Stimulated activated CD8-positive, alpha-beta memory T cell treated with anti-CD3 and anti-CD28 coated beads, Interleukin-15, amount 100 ng/mL, for 48 hours (primary cell): ENCODE measurements at regions not wholly inside any gene's neighbourhood (a gene's known extent, or its start where the extent isn't known, plus 50 kb on each side); places are given as distances from the start of the nearest gene placed in this dataset.
A peak's percentile ranks its signal among the peaks of the same experiment; 100 is the strongest.
"Not testable (repeated sequence)": the region's sequence is repeated elsewhere in the genome, so short reads cannot be mapped to it uniquely, and the experiment has no call there.

Experiments
- DNase-seq, 2 donors: peaks; one replicate each; pipeline ENCODE4 v3.0.0-alpha.2; 2020; ENCODE audit warnings: low read depth in 2 of 2

- DNase-seq: peak in 1 of 2 donors; percentile 24
Measured at GRCh38 chrX:9342561-9343051, 122.3 kb upstream of the TBL1X start.

- no peak for DNase-seq
Measured at GRCh38 chrX:9343971-9344370, 120.9 kb upstream of the TBL1X start.

GRCh38 chrX:9345957-9346356, 118.9 kb upstream of the TBL1X start:
- DNase-seq: no peak

GRCh38 chrX:9349572-9350494, 115.0 kb upstream of the TBL1X start:
- no peak for DNase-seq

GRCh38 chrX:9351126-9351525, 113.7 kb upstream of the TBL1X start:
- DNase-seq: no peak

GRCh38 chrX:9352243-9352642, 112.6 kb upstream of the TBL1X start:
- DNase-seq: no peak

GRCh38 chrX:9352694-9353411, 112.0 kb upstream of the TBL1X start:
- peak in 1 of 2 donors; percentile 38 for DNase-seq

- DNase-seq: no peak
Measured at GRCh38 chrX:9354918-9355317, 109.9 kb upstream of the TBL1X start.

- no peak for DNase-seq
Measured at GRCh38 chrX:9355739-9356138, 109.1 kb upstream of the TBL1X start.

GRCh38 chrX:9356846-9357245, 108.0 kb upstream of the TBL1X start:
- DNase-seq: no peak

DNA sequence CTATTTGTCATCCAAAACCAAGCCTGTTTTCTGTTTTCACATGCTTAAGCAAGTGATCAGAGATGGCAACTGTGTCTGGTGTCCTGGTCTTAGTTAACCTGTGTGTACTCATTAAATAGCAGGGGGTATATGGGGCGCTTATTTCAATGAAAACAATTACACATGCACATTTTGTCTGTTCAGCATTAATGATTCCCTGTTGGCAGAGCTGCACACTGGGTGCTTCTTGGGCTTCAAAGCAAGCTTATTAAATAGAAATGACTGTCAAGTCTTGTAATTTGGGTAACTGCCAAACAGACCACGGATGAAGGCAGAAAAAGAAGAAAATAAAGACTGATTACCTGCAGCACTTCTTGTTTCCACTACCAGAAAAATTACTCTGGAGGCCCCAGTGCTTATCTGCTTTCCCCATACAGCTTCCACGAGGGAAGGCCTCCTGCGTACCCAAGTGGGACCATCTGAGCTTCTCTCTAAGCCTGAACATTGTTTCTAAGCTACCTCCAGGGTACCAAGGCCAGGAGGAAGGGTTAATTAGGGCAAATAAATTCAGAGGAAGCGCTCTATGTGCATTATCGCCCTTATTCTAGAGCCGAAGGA, 107.2 kb upstream of the TBL1X start:
- DNase-seq: no peak

DNA sequence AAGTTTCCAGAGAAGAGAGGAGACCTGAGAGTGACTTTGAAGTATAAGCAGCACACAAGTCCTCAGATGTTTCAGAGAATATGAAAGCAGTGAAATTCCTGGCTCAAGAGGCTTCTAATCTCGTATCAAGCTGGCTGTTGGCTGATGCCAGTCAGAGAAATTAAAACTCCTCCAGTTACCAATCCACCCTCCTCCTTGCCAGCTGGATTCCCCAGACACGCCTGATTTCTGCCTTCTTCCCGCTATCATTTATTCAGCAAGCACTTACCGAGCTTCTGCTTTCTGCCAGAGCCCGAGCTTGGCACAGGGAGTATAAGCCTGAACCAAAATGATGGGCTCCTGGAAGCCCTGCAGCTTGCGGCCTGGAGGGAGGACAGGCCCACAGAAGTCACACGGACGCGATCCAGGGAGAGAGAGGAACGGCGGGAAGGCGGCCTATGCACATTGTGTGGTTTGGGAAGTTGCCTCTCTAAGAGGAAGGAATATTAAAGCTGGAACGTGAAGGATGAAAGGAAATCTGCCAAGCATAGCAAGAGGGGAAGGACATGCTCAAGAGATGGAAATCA, 102.4 kb upstream of the TBL1X start:
- DNase-seq: no peak

GRCh38 chrX:9367421-9367820, 97.4 kb upstream of the TBL1X start:
- no peak for DNase-seq

- no peak for DNase-seq
Measured at GRCh38 chrX:9368262-9368661, 96.6 kb upstream of the TBL1X start.

- peak; percentile 18 to 23 for DNase-seq
Measured at GRCh38 chrX:9369802-9370291, 95.0 kb upstream of the TBL1X start.

GRCh38 chrX:9370893-9371292, 94.0 kb upstream of the TBL1X start:
- DNase-seq: no peak

GRCh38 chrX:9372866-9373265, 92.0 kb upstream of the TBL1X start:
- no peak for DNase-seq

- no peak for DNase-seq
Measured at GRCh38 chrX:9373789-9374188, 91.1 kb upstream of the TBL1X start.

DNA sequence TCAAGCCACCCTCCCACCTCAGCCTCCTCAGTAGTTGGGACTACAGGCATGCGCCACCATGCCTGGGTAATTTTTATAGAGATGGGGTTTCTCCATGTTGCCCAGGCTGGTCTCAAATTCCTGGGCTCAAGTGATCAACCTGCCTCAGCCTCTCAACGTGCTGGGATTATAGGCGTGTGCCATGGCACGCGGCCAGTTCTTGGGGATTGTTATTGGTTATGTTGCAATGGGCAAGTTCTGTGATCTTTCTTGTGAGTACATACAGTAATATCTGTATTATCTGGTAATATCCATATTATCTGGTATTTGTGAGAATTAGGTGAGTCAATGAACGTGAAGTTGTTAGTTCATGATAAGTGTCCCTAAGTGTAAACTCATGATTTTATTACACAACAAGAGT, 90.3 kb upstream of the TBL1X start:
- DNase-seq: no peak

DNA sequence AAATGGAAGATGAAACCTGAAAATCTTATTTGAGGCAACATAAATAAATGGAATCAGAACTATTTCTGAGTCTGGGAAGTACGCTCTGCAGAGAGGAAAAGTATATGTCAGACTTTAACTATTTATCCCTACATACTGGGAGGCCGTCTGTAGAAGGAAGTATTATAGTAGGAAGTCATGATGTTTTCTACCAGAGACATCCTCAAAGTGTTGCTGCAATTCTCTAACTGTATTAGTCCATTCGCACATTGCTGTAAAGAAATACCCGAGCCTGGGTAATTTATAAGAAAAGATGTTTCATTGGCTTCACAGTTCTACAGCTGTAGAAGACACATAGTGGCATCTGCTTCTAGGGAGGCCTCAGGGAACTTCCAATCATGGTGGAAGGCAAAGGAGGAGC, 88.7 kb upstream of the TBL1X start:
- DNase-seq: no peak

GRCh38 chrX:9377216-9377615, 87.6 kb upstream of the TBL1X start:
- DNase-seq: not testable (repeated sequence)
